Spleen (tissue), 11 donors: ENCODE measurements at regions not wholly inside any gene's neighbourhood (a gene's known extent, or its start where the extent isn't known, plus 50 kb on each side); places are given as distances from the start of the nearest gene placed in this dataset.

Experiments
- DNase-seq: peaks from one replicate; pipeline ENCODE4 v3.0.0-alpha.2; 2020
- H3K27ac ChIP-seq, 8 donors: fragments of 200-600 bp; sonication (generic) in 7 of 8; 1 replicate in 4 of 8; 2 replicates in 4 of 8; pipeline versions ENCODE4 v1.5.0 to v1.8.0; 2016 to 2021; ENCODE audit warnings: inconsistent platforms in 4 of 8, mild to moderate bottlenecking in 4 of 8, moderate library complexity in 1 of 8
- H3K27me3 ChIP-seq, 7 donors: fragments of 200-600 bp; sonication (generic) in 6 of 7; replicated peaks in 1 of 7; 1 replicate in 4 of 7; 2 replicates in 3 of 7; pipeline versions ENCODE4 v1.5.0 to v1.8.0; 2016 to 2021; ENCODE audit warnings: inconsistent platforms in 3 of 7, mild to moderate bottlenecking in 1 of 7
- H3K36me3 ChIP-seq, 6 donors: fragments of 200-600 bp; sonication (generic) in 5 of 6; 1 replicate in 4 of 6; 2 replicates in 2 of 6; pipeline versions ENCODE4 v1.5.0 to v1.8.0; 2016 to 2021; ENCODE audit warnings: inconsistent platforms in 2 of 6
- H3K4me1 ChIP-seq, 6 donors: fragments of 200-600 bp; sonication (generic) in 5 of 6; 1 replicate in 3 of 6; 2 replicates in 3 of 6; pipeline versions ENCODE4 v1.5.0 to v1.8.0; 2016 to 2021; ENCODE audit warnings: inconsistent platforms in 3 of 6
- H3K4me3 ChIP-seq, 8 donors: fragments of 200-600 bp; sonication (generic) in 7 of 8; 1 replicate in 4 of 8; 2 replicates in 4 of 8; pipeline versions ENCODE4 v1.5.0 to v1.8.0; 2016 to 2021; ENCODE audit warnings: inconsistent platforms in 4 of 8, mild to moderate bottlenecking in 4 of 8, moderate library complexity in 2 of 8
- H3K9me3 ChIP-seq, 8 donors: fragments of 200-600 bp; sonication (generic) in 7 of 8; 1 replicate in 4 of 8; 2 replicates in 4 of 8; pipeline versions ENCODE4 v1.5.0 to v1.8.0; 2016 to 2021; ENCODE audit warnings: inconsistent platforms in 4 of 8
- CTCF ChIP-seq, 11 experiments: fragments of 200-600 bp in 7 of 11; fragments of 450-650 bp in 4 of 11; sonication (generic) in 4 of 11; IDR thresholded peaks in 8 of 11; conservative IDR thresholded peaks in 3 of 11; 1 replicate in 7 of 11; 2 replicates in 4 of 11; pipeline versions ENCODE4 v1.4.0 to v1.8.0; 2016 to 2021; ENCODE audit warnings: antibody characterized with exemption in 11 of 11, inconsistent platforms in 4 of 11, mild to moderate bottlenecking in 1 of 11
- POLR2A ChIP-seq, 3 donors: fragments of 450-650 bp; IDR thresholded peaks; one replicate each; pipeline ENCODE4 v1.5.1; 2017; ENCODE audit warnings: antibody characterized with exemption in 3 of 3, mild to moderate bottlenecking in 1 of 3
- POLR2AphosphoS5 ChIP-seq, 3 donors: sonication (generic); formaldehyde crosslinking; IDR thresholded peaks; one replicate each; pipeline ENCODE4 v1.5.1; 2017; ENCODE audit warnings: antibody characterized with exemption in 3 of 3
- WGBS, 5 donors: extraction: QIAGEN DNeasy Blood & Tissue Kit in 3 of 5; methylation state at CpG; one replicate each; pipeline versions ENCODE4 v1.1.5 to v1.1.7; 2013 to 2018; 5-methylcytosine and 5-hydroxymethylcytosine counted together
- intact Hi-C: fragments of 100-400 bp; cut with DNase I; formaldehyde crosslinking; loops from one replicate; pipeline ENCODE4 v1.15.0; 2023; ENCODE audit warnings: low total_unique reads
- donor health status: healthy with polysubstance abuse.
- donor health status: DM: no; HTN: no; CAD: no; lungs with moderate emphysema.
- donor health status: DM: no; HTN: no; CAD: no.
- donor health status: Bipolar disorder and iron deficiency.
- donor health status: healthy.
- donor health status: DM: no; HTN: no; CAD: no.
- donor health status: DM: yes; HTN: yes; CAD: no.

- intact Hi-C loops: loop anchor here (10.0 kb wide), 1 partner anchor 917 kb away; no protein-coding TSS in a partner anchor
- no peak overlapping the region for H3K27ac ChIP-seq
- no peaks in the 10 kb centered on the region for H3K4me1 ChIP-seq
- TF ChIP-seq CTCF (IDR thresholded peaks at IDR 0.05 in 8 of 11, conservative IDR thresholded peaks at IDR 0.05 in 3 of 11) (peak in 4 of 11 experiments; percentile 15 to 27 (median 23)), POLR2A (IDR thresholded peaks at IDR 0.05) (no peak), POLR2AphosphoS5 (IDR thresholded peaks at IDR 0.05) (no peak)
- no peak for DNase-seq
- 44 to 56% (median 46%) methylated on average over 6 of the region's 6 CpGs for WGBS, 5 donors
- H3K27me3 ChIP-seq: no peaks in the 10 kb centered on the region
- no peak overlapping the region for H3K4me3 ChIP-seq
- H3K9me3 ChIP-seq: no peaks in the 10 kb centered on the region
- no peaks in the 10 kb centered on the region for H3K36me3 ChIP-seq
Observed at GRCh38 chr21:21921410-21922232, 923.4 kb downstream of the NCAM2 start.

- Histone ChIP-seq H3K27me3 (no peaks in the 10 kb centered on the region), H3K9me3 (no peaks in the 10 kb centered on the region), H3K4me1 (no peaks in the 10 kb centered on the region), H3K36me3 (no peaks in the 10 kb centered on the region), H3K4me3 (no peak overlapping the region), H3K27ac (no peak overlapping the region)
- TF ChIP-seq CTCF (IDR thresholded peaks at IDR 0.05 in 8 of 11, conservative IDR thresholded peaks at IDR 0.05 in 3 of 11) (no peak), POLR2AphosphoS5 (IDR thresholded peaks at IDR 0.05) (no peak), POLR2A (IDR thresholded peaks at IDR 0.05) (no peak)
- no peak for DNase-seq
- 75 to 90% (median 79%) methylated on average over 1 of the region's 1 CpG for WGBS, 5 donors
- intact Hi-C loops: loop anchor here (10.0 kb wide), 1 partner anchor 924 kb away; no protein-coding TSS in a partner anchor
Observed at GRCh38 chr21:21929226-21929625, 931.0 kb downstream of the NCAM2 start.

- no peaks in the 10 kb centered on the region for H3K27me3 ChIP-seq
- TF ChIP-seq CTCF (IDR thresholded peaks at IDR 0.05 in 8 of 11, conservative IDR thresholded peaks at IDR 0.05 in 3 of 11) (no peak), POLR2A (IDR thresholded peaks at IDR 0.05) (no peak), POLR2AphosphoS5 (IDR thresholded peaks at IDR 0.05) (no peak)
- H3K4me1 ChIP-seq: no peaks in the 10 kb centered on the region
- no peaks in the 10 kb centered on the region for H3K36me3 ChIP-seq
- no peaks in the 10 kb centered on the region for H3K9me3 ChIP-seq
- no peak overlapping the region for H3K27ac ChIP-seq
- intact Hi-C loops: loop anchor here (10.0 kb wide), 1 partner anchor 925 kb away; no protein-coding TSS in a partner anchor
- H3K4me3 ChIP-seq: no peak overlapping the region
- no peak for DNase-seq
- 79 to 89% (median 83%) methylated on average over 4 of the region's 4 CpGs for WGBS, 5 donors
Observed at GRCh38 chr21:21929789-21930188, 931.6 kb downstream of the NCAM2 start.

DNA sequence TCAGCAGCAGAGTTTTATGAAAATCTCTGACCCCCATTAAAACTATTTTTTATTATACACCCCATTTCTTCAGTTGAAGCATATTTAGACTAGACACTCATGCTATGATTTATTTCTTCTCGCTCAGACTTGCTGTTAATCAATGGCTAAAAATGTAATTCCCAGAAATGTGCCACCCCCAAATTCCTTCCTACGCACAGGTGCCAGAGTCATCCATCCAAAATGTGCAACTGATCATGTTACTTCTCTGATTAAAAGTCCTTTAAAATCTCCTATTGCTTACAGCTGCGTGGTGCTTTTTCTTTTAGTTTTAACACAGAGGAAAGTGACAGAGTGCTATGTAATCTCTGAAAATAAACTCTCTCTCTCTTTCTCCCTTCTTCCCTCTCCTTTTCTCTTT lies 954.4 kb downstream of the NCAM2 start:
- intact Hi-C loops: no loop called here
- Histone ChIP-seq H3K9me3 (peaks cover 0 to 25% (median 4%) of the 10 kb centered on the region in 8 donors), H3K4me1 (no peaks in the 10 kb centered on the region), H3K36me3 (no peaks in the 10 kb centered on the region), H3K27me3 (no peaks in the 10 kb centered on the region), H3K4me3 (no peak overlapping the region), H3K27ac (no peak overlapping the region)
- 67 to 89% (median 83%) methylated on average over 3 of the region's 3 CpGs for WGBS, 5 donors
- TF ChIP-seq POLR2A (IDR thresholded peaks at IDR 0.05) (no peak), CTCF (IDR thresholded peaks at IDR 0.05 in 8 of 11, conservative IDR thresholded peaks at IDR 0.05 in 3 of 11) (no peak), POLR2AphosphoS5 (IDR thresholded peaks at IDR 0.05) (no peak)
- DNase-seq: no peak
